ENCODE measurements at regions not wholly inside any gene's neighbourhood (a gene's known extent, or its start where the extent isn't known, plus 50 kb on each side); places are given as distances from the start of the nearest gene placed in this dataset.

DNA sequence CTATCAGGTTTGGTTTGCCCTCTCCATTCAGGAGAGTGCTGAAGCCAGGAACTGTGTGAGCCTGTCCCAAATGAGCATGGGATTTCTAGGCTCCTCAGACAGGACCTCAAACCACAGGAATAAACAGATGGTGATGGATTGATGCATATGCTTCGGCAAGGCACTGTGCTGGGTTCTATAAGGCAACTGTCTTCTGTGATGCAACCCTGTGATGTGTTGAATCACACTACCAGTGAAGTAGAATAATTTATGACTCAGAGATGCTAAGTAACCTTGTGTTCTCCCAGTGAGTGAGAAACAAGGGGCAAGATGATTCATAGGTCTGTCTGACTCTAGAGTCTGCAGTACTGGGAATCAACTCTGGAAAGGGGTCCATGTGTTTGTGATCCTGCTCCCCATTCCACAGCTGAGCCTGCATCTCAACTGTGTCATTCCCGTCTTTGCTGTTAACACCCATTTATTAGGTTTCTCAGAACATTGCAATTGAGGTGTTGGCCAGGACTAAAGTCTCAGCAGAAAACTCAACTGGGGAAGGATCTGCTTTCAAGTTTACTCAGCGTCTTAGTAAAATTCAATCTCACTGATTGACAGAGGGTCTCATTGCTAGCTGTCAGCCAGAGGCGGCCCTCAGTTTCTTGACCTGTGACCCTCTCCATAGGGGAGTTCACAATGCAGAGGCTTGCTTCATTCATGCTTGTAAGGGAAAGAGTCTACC, 510.1 kb upstream of the CFAP20DC start:
- H3K36me3 ChIP-seq, result no peaks in the 10 kb centered on the region
- H3K27me3 ChIP-seq (ENCODE audit: insufficient read depth, low read depth, severe bottlenecking), result no peaks in the 10 kb centered on the region
- no peaks in the 10 kb centered on the region for H3K9me3 ChIP-seq (ENCODE audit: severe bottlenecking)
- H3K4me3 ChIP-seq (ENCODE audit: low read depth, low read length), result no peak overlapping the region
- TF ChIP-seq CTCF (IDR thresholded peaks at IDR 0.05; ENCODE audit: low read depth, low read length), result no peak
- H3K27ac ChIP-seq, result no peak overlapping the region
- DNase-seq, result no peak

DNA sequence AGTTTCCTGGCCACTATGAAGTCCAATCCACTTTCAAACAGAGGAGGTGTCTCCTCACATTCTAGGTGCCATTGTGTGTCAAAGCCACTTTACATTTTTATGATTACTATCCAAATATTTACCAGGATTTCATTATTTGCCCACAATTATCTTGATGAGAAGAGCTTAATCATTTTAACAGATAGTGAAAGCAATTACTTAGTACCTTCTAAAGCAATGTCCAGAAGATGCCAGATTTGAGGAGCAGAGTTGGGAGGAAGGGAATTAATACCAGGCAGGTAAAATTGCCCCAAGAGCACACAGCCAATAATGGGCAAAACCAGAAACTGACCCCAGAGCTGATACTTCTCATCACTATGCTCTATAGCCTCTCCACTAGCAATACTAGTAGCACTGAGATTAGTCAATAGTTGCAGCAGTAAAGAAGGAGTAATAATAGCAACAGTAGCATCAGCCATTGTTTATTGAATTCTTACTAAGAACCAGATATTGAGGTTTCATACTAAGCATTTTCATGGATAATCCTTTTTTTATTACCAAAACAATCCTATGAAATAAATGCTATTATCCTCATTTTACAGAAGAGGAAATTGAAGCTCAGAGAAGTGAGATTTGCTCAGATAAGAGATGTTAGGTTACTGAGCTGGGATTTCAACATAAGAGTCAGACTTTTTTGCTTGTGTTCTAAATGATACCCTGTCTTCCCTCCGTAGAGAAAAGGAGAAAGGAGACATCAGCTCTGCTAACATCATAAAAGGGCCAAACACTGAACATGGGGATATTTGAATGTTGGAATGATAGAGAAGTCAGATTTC, 509.3 kb upstream of the CFAP20DC start:
- no peaks in the 10 kb centered on the region for H3K9me3 ChIP-seq (ENCODE audit: severe bottlenecking)
- no peak for TF ChIP-seq CTCF (IDR thresholded peaks at IDR 0.05; ENCODE audit: low read depth, low read length)
- no peak overlapping the region for H3K27ac ChIP-seq
- H3K27me3 ChIP-seq (ENCODE audit: insufficient read depth, low read depth, severe bottlenecking), result no peaks in the 10 kb centered on the region
- no peak for DNase-seq
- no peak overlapping the region for H3K4me3 ChIP-seq (ENCODE audit: low read depth, low read length)
- no peaks in the 10 kb centered on the region for H3K36me3 ChIP-seq

DNA sequence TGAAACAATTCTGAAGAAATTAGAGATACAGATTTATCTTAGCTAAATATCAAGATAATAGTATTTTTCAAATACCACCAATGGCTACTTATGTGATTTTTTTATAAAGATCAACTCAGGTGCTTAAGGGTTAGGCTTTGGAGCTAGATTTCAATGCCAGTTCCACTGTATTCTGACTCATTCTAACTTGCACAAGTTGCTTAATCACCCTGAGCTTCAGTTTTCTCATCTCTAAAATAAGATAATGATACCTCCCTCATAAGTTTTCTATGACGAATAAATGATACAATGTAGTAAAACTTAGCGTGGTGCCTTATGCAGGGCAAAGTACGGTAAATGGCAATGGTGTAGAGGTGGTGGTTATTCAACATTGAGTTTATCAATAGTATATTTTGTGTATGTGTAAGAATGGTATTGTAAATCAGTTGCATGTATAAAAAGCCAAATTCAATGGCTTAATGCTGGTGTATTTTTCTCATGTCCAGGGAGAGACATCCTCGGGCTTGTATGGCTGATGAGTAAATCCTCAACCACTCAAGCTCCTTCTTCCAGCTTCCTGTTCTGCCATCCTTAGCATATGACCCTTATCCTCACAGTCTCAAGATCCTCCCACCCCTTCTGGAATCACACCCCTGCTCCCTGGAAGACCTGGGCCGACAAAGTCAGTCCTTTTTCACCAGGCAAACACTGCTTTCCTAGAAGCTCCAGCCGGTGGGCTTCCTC, 505.9 kb upstream of the CFAP20DC start:
- DNase-seq, result no peak
- no peak for TF ChIP-seq CTCF (IDR thresholded peaks at IDR 0.05; ENCODE audit: low read depth, low read length)

DNA sequence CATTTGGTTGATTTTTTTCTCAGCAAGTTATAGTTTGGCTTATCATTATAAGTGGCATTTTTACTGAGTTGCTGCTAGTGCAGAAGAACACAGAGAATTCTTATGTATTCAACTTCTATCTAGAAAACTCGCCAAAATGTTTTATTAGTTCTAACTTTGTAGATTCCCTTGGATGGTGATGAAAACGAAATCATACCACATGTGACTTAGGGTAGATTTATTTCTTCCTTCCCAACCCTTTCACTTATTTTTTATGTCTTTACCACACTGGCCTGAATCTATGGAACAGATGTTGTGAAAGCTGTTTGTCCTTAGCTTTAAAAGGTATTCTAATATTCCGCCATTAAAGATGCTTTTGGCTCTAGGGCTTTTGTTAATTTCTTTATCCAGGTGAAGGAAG, 503.3 kb upstream of the CFAP20DC start:
- Histone ChIP-seq H3K9me3 (ENCODE audit: severe bottlenecking) (no peaks in the 10 kb centered on the region), H3K27me3 (ENCODE audit: insufficient read depth, low read depth, severe bottlenecking) (no peaks in the 10 kb centered on the region), H3K27ac (no peak overlapping the region), H3K36me3 (no peaks in the 10 kb centered on the region), H3K4me3 (ENCODE audit: low read depth, low read length) (no peak overlapping the region)
- DNase-seq, result no peak
- TF ChIP-seq CTCF (IDR thresholded peaks at IDR 0.05; ENCODE audit: low read depth, low read length), result no peak

More for the DNA sequence above, 505.9 kb upstream of the CFAP20DC start:
- no peak overlapping the region for H3K4me3 ChIP-seq (ENCODE audit: low read depth, low read length)
- H3K27ac ChIP-seq, result no peak overlapping the region
- no peaks in the 10 kb centered on the region for H3K36me3 ChIP-seq
- H3K9me3 ChIP-seq (ENCODE audit: severe bottlenecking), result no peaks in the 10 kb centered on the region
- H3K27me3 ChIP-seq (ENCODE audit: insufficient read depth, low read depth, severe bottlenecking), result no peaks in the 10 kb centered on the region

DNA sequence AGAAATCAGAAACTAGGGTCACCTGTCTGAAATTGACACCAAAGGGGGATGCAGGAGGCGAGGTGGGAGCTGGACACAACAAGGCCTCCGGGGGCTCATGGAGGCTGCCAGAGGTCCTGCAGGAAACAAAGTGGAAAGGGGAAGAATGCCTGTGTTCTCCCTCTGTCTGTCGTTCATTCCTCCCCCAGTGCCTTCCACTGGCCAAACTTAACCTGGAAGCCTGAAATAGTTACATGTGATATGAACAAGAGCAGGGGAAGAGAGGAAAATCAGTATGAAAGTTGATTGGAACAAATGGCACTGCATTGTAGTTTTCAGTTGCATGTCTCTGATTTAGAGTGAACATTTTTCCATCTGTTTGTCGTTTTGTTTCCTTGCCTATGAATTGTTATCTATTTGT, 502.0 kb upstream of the CFAP20DC start:
- Histone ChIP-seq H3K36me3 (no peaks in the 10 kb centered on the region), H3K27ac (no peak overlapping the region), H3K9me3 (ENCODE audit: severe bottlenecking) (no peaks in the 10 kb centered on the region), H3K4me3 (ENCODE audit: low read depth, low read length) (no peak overlapping the region), H3K27me3 (ENCODE audit: insufficient read depth, low read depth, severe bottlenecking) (no peaks in the 10 kb centered on the region)
- TF ChIP-seq CTCF (IDR thresholded peaks at IDR 0.05; ENCODE audit: low read depth, low read length), result no peak
- DNase-seq, result no peak

All from WERI-Rb-1 (cell line).